Kidney glomerular epithelial cell (primary cell): ENCODE measurements at regions not wholly inside any gene's neighbourhood (a gene's known extent, or its start where the extent isn't known, plus 50 kb on each side); places are given as distances from the start of the nearest gene placed in this dataset.

ENCODE experiments used
- DNase-seq: peaks from one replicate; lab custom pipeline; 2025; lab: John Stamatoyannopoulos, UW

- no peak for DNase-seq
These were observed 345.7 kb downstream of the BMP4 start for GRCh38 chr14:53610947-53611346.

GRCh38 chr14:53609009-53609408 lies 347.6 kb downstream of the BMP4 start:
- no peak for DNase-seq

GRCh38 chr14:53608369-53608768 lies 348.3 kb downstream of the BMP4 start:
- DNase-seq = no peak

- no peak for DNase-seq
These were observed 350.4 kb downstream of the BMP4 start for GRCh38 chr14:53606203-53606602.

- no peak for DNase-seq
These were observed 351.1 kb downstream of the BMP4 start for GRCh38 chr14:53605562-53605961.

- no peak for DNase-seq
These were observed 352.6 kb downstream of the BMP4 start for GRCh38 chr14:53603994-53604393.

GRCh38 chr14:53601409-53601808 lies 355.2 kb downstream of the BMP4 start:
- DNase-seq = no peak

- no peak for DNase-seq
These were observed 357.2 kb downstream of the BMP4 start for GRCh38 chr14:53599221-53599945.

GRCh38 chr14:53596853-53597525 lies 359.6 kb downstream of the BMP4 start:
- DNase-seq = no peak

- DNase-seq = no peak
These were observed 364.8 kb downstream of the BMP4 start for GRCh38 chr14:53591816-53592215.

GRCh38 chr14:53581504-53581903 lies 375.1 kb downstream of the BMP4 start:
- DNase-seq = no peak

GRCh38 chr14:53571641-53572328 lies 384.8 kb downstream of the BMP4 start:
- peak; percentile 1 for DNase-seq

- no peak for DNase-seq
These were observed 385.9 kb downstream of the BMP4 start for GRCh38 chr14:53570411-53571387.

GRCh38 chr14:53569446-53569845 lies 387.2 kb downstream of the BMP4 start:
- no peak for DNase-seq

- no peak for DNase-seq
These were observed 389.3 kb downstream of the BMP4 start for GRCh38 chr14:53567236-53567780.

- no peak for DNase-seq
These were observed 391.8 kb downstream of the BMP4 start for GRCh38 chr14:53564870-53565269.

GRCh38 chr14:53563628-53564027 lies 393.0 kb downstream of the BMP4 start:
- DNase-seq = no peak

GRCh38 chr14:53553221-53553620 lies 400.1 kb upstream of the DDHD1 start:
- DNase-seq = no peak

- DNase-seq = no peak
These were observed 398.7 kb upstream of the DDHD1 start for GRCh38 chr14:53551862-53552261.

GRCh38 chr14:53550776-53551175 lies 397.7 kb upstream of the DDHD1 start:
- DNase-seq = no peak

GRCh38 chr14:53549956-53550355 lies 396.8 kb upstream of the DDHD1 start:
- DNase-seq = no peak

GRCh38 chr14:53547593-53547992 lies 394.5 kb upstream of the DDHD1 start:
- DNase-seq = no peak
